PC-9 (cell line): ENCODE measurements at regions not wholly inside any gene's neighbourhood (a gene's known extent, or its start where the extent isn't known, plus 50 kb on each side); places are given as distances from the start of the nearest gene placed in this dataset.

Experiments
- EZH2 ChIP-seq: fragments of 200-600 bp; sonication (generic); IDR thresholded peaks from 2 replicates; pipeline ENCODE4 v1.8.0; 2017; ENCODE audit warnings: antibody characterized with exemption, low read depth
- TF ChIP-seq, protein P1 (sequence below): fragments of 200-600 bp; sonication (generic); conservative IDR thresholded peaks from 2 replicates; pipeline ENCODE4 v1.6.1; 2017; ENCODE audit warnings: mixed run types, antibody characterized with exemption, mild to moderate bottlenecking, moderate library complexity

DNA sequence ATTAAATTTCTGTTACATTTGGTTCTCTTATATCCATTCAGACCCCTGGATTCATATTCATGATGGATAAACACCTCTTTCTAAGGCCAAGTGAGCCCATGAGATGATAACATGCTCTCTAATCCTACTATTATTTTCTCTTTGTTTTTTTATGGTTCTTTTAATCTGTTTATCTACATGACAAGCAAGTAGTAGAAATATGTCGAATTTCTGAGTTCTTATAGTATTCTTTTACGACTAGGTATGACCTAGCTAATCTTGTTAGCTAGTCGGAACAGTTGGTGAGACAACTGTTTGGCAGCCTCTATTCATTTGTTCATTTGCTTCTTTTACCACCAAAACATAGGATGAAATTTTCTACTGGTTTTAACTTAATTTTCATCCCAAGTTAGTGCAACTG is 98.1 kb upstream of the SCG2 start:
- TF ChIP-seq, protein P1, sequence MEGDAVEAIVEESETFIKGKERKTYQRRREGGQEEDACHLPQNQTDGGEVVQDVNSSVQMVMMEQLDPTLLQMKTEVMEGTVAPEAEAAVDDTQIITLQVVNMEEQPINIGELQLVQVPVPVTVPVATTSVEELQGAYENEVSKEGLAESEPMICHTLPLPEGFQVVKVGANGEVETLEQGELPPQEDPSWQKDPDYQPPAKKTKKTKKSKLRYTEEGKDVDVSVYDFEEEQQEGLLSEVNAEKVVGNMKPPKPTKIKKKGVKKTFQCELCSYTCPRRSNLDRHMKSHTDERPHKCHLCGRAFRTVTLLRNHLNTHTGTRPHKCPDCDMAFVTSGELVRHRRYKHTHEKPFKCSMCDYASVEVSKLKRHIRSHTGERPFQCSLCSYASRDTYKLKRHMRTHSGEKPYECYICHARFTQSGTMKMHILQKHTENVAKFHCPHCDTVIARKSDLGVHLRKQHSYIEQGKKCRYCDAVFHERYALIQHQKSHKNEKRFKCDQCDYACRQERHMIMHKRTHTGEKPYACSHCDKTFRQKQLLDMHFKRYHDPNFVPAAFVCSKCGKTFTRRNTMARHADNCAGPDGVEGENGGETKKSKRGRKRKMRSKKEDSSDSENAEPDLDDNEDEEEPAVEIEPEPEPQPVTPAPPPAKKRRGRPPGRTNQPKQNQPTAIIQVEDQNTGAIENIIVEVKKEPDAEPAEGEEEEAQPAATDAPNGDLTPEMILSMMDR, result no peak
- no peak for TF ChIP-seq EZH2
